Activated B cell treated with CpG ODN at 0.5 μM for 24 hours (primary cell): ENCODE measurements at regions not wholly inside any gene's neighbourhood (a gene's known extent, or its start where the extent isn't known, plus 50 kb on each side); places are given as distances from the start of the nearest gene placed in this dataset.

ENCODE experiments used
- ATAC-seq: fragments of 200-7000 bp; cut with Tn5 transposase; one replicate; pipeline ENCODE4 v1.10.0; 2021; ENCODE audit warnings: low read depth, mild to moderate bottlenecking, moderate library complexity
- CTCF ChIA-PET: fragments of 350-600 bp; sonication (Branson Sonifier 250); formaldehyde crosslinking; loops from one replicate; lab custom pipeline; 2021; ENCODE audit warnings: antibody characterized with exemption; lab: Charles Lee
- POLR2A ChIA-PET: fragments of 350-600 bp; sonication (Branson Sonifier 250); formaldehyde crosslinking; loops from one replicate; lab custom pipeline; 2021; ENCODE audit warnings: antibody characterized with exemption; lab: Charles Lee
- DNase-seq: peaks from one replicate; pipeline ENCODE4 v3.0.0; 2022
- H3K27ac Mint-ChIP-seq: one replicate; pipeline ENCODE4 v1.8.0; 2020; ENCODE audit warnings: mixed read lengths
- H3K27me3 Mint-ChIP-seq: one replicate; pipeline ENCODE4 v1.8.0; 2021; ENCODE audit warnings: mixed read lengths
- H3K36me3 Mint-ChIP-seq: one replicate; pipeline ENCODE4 v1.8.0; 2021; ENCODE audit warnings: low read depth, mixed read lengths
- H3K4me1 Mint-ChIP-seq: one replicate; pipeline ENCODE4 v1.8.0; 2021; ENCODE audit warnings: mixed read lengths
- H3K4me3 Mint-ChIP-seq: one replicate; pipeline ENCODE4 v1.8.0; 2020; ENCODE audit warnings: mild to moderate bottlenecking, mixed read lengths
- H3K9me3 Mint-ChIP-seq: one replicate; pipeline ENCODE4 v1.8.0; 2020; ENCODE audit warnings: mixed read lengths
- CTCF ChIP-seq: fragments of 200-600 bp; IDR thresholded peaks from one replicate; pipeline ENCODE4 v1.8.0; 2022; ENCODE audit warnings: antibody characterized with exemption, mild to moderate bottlenecking
- intact Hi-C: fragments of 100-400 bp; cut with micrococcal nuclease; formaldehyde crosslinking; loops from one replicate; pipeline ENCODE4 v1.15.1; 2024

- DNase-seq (no peak), ATAC-seq (no peak)
- H3K27ac Mint-ChIP-seq: no peak overlapping the region
- H3K36me3 Mint-ChIP-seq: no peaks in the 10 kb centered on the region
- no peak for TF ChIP-seq CTCF
- H3K27me3 Mint-ChIP-seq: no peaks in the 10 kb centered on the region
- POLR2A ChIA-PET: interaction anchor here (0.7 kb wide), 1 partner anchor 18 kb away, joined by 3 read pairs; no protein-coding TSS in a partner anchor
- no peak overlapping the region for H3K4me3 Mint-ChIP-seq
- peaks cover 12% of the 10 kb centered on the region for H3K9me3 Mint-ChIP-seq
- CTCF ChIA-PET: no interaction called here
- H3K4me1 Mint-ChIP-seq: no peaks in the 10 kb centered on the region
- intact Hi-C loops: no loop called here
Measured at GRCh38 chr1:67958472-67958871, 92.0 kb downstream of the DIRAS3 start.

- peaks cover 2% of the 10 kb centered on the region for H3K9me3 Mint-ChIP-seq
- intact Hi-C loops: no loop called here
- DNase-seq (no peak), ATAC-seq (no peak)
- H3K27me3 Mint-ChIP-seq: no peaks in the 10 kb centered on the region
- TF ChIP-seq CTCF: no peak
- ChIA-PET CTCF (no interaction called here), POLR2A (no interaction called here)
- H3K27ac Mint-ChIP-seq: no peak overlapping the region
- H3K4me1 Mint-ChIP-seq: no peaks in the 10 kb centered on the region
- no peaks in the 10 kb centered on the region for H3K36me3 Mint-ChIP-seq
- H3K4me3 Mint-ChIP-seq: no peak overlapping the region
Measured at GRCh38 chr1:67957066-67957465, 93.4 kb downstream of the DIRAS3 start.

GRCh38 chr1:67956116-67956515, 94.3 kb downstream of the DIRAS3 start:
- Mint-ChIP-seq H3K36me3 (no peaks in the 10 kb centered on the region), H3K4me1 (no peaks in the 10 kb centered on the region), H3K27ac (no peak overlapping the region), H3K27me3 (no peaks in the 10 kb centered on the region), H3K9me3 (no peaks in the 10 kb centered on the region), H3K4me3 (no peak overlapping the region)
- DNase-seq: no peak
- intact Hi-C loops: no loop called here
- ATAC-seq: no peak
- POLR2A ChIA-PET: no interaction called here
- TF ChIP-seq CTCF: no peak
- CTCF ChIA-PET: interaction anchor here (0.6 kb wide), 1 partner anchor 193 kb away, joined by 3 read pairs; no protein-coding TSS in a partner anchor

- POLR2A ChIA-PET: no interaction called here
- Mint-ChIP-seq H3K9me3 (no peaks in the 10 kb centered on the region), H3K4me3 (no peak overlapping the region), H3K4me1 (no peaks in the 10 kb centered on the region), H3K36me3 (no peaks in the 10 kb centered on the region), H3K27me3 (no peaks in the 10 kb centered on the region), H3K27ac (no peak overlapping the region)
- CTCF ChIA-PET: interaction anchor here (0.6 kb wide), 1 partner anchor 192 kb away, joined by 3 read pairs; no protein-coding TSS in a partner anchor
- DNase-seq (no peak), ATAC-seq (no peak)
- intact Hi-C loops: no loop called here
- no peak for TF ChIP-seq CTCF
Measured at GRCh38 chr1:67955591-67955990, 94.8 kb downstream of the DIRAS3 start.

GRCh38 chr1:67953301-67953700, 97.1 kb downstream of the DIRAS3 start:
- TF ChIP-seq CTCF: no peak
- no peaks in the 10 kb centered on the region for H3K27me3 Mint-ChIP-seq
- DNase-seq (no peak), ATAC-seq (no peak)
- H3K27ac Mint-ChIP-seq: no peak overlapping the region
- H3K4me1 Mint-ChIP-seq: no peaks in the 10 kb centered on the region
- H3K4me3 Mint-ChIP-seq: no peak overlapping the region
- POLR2A ChIA-PET: no interaction called here
- no peaks in the 10 kb centered on the region for H3K36me3 Mint-ChIP-seq
- no peaks in the 10 kb centered on the region for H3K9me3 Mint-ChIP-seq
- intact Hi-C loops: no loop called here
- CTCF ChIA-PET: no interaction called here
